HG03025 (cell line): ENCODE measurements at regions not wholly inside any gene's neighbourhood (a gene's known extent, or its start where the extent isn't known, plus 50 kb on each side); places are given as distances from the start of the nearest gene placed in this dataset.

Source experiments
- ATAC-seq: cut with Tn5 transposase; IDR thresholded peaks from one replicate; pipeline ENCODE4 v1.9.1; 2021; ENCODE audit warnings: mild to moderate bottlenecking, moderate library complexity; ENCODE audit not compliant: unreplicated experiment, low FRiP score

GRCh38 chr16:80200079-80200478, 340.7 kb upstream of the DYNLRB2 start:
- no peak for ATAC-seq

GRCh38 chr16:80199614-80200013, 341.2 kb upstream of the DYNLRB2 start:
- no peak for ATAC-seq

GRCh38 chr16:80198311-80199299, 342.2 kb upstream of the DYNLRB2 start:
- no peak for ATAC-seq

GRCh38 chr16:80197741-80198201, 343.0 kb upstream of the DYNLRB2 start:
- ATAC-seq: no peak

GRCh38 chr16:80191928-80192327, 348.9 kb upstream of the DYNLRB2 start:
- ATAC-seq: no peak

- no peak for ATAC-seq
Observed at GRCh38 chr16:80189476-80190175, 351.2 kb upstream of the DYNLRB2 start.

- no peak for ATAC-seq
Observed at GRCh38 chr16:80176114-80176513, 364.7 kb upstream of the DYNLRB2 start.

GRCh38 chr16:80175011-80175410, 365.8 kb upstream of the DYNLRB2 start:
- no peak for ATAC-seq

- no peak for ATAC-seq
Observed at GRCh38 chr16:80174416-80174815, 366.4 kb upstream of the DYNLRB2 start.

- ATAC-seq: no peak
Observed at GRCh38 chr16:80171746-80172145, 369.0 kb upstream of the DYNLRB2 start.

- no peak for ATAC-seq
Observed at GRCh38 chr16:80171199-80171598, 369.6 kb upstream of the DYNLRB2 start.

- ATAC-seq: no peak
Observed at GRCh38 chr16:80167657-80168390, 373.0 kb upstream of the DYNLRB2 start.

- ATAC-seq: no peak
Observed at GRCh38 chr16:80166082-80166481, 374.7 kb upstream of the DYNLRB2 start.

- no peak for ATAC-seq
Observed at GRCh38 chr16:80164966-80165550, 375.7 kb upstream of the DYNLRB2 start.

GRCh38 chr16:80163339-80163738, 377.5 kb upstream of the DYNLRB2 start:
- ATAC-seq: no peak

- ATAC-seq: no peak
Observed at GRCh38 chr16:80161799-80162739, 378.7 kb upstream of the DYNLRB2 start.

- ATAC-seq: no peak
Observed at GRCh38 chr16:80158766-80159165, 382.0 kb upstream of the DYNLRB2 start.

- ATAC-seq: no peak
Observed at GRCh38 chr16:80151722-80152111, 389.1 kb upstream of the DYNLRB2 start.

- ATAC-seq: no peak
Observed at GRCh38 chr16:80150978-80151721, 389.6 kb upstream of the DYNLRB2 start.
